Type B pancreatic cell (in vitro differentiated cells): ENCODE measurements at regions not wholly inside any gene's neighbourhood (a gene's known extent, or its start where the extent isn't known, plus 50 kb on each side); places are given as distances from the start of the nearest gene placed in this dataset.

Source experiments
- DNase-seq: peaks from one replicate; pipeline ENCODE4 v3.0.0; 2021; ENCODE audit warnings: mixed read lengths; ENCODE audit not compliant: unreplicated experiment; ENCODE audit errors: extremely low spot score
- H3K27ac Mint-ChIP-seq: 2 replicates; pipeline ENCODE4 v1.8.0; 2021; ENCODE audit warnings: mild to moderate bottlenecking, mixed read lengths
- H3K27me3 Mint-ChIP-seq: 2 replicates; pipeline ENCODE4 v1.8.0; 2021; ENCODE audit warnings: mixed read lengths
- H3K36me3 Mint-ChIP-seq: 2 replicates; pipeline ENCODE4 v1.8.0; 2021; ENCODE audit warnings: mixed read lengths
- H3K4me1 Mint-ChIP-seq: one replicate; pipeline ENCODE4 v1.8.0; 2021; ENCODE audit warnings: mixed read lengths; ENCODE audit not compliant: unreplicated experiment
- H3K4me3 Mint-ChIP-seq: 2 replicates; pipeline ENCODE4 v1.8.0; 2021; ENCODE audit warnings: mild to moderate bottlenecking, mixed read lengths
- H3K9me3 Mint-ChIP-seq: 2 replicates; pipeline ENCODE4 v1.8.0; 2021; ENCODE audit warnings: mixed read lengths
- CTCF ChIP-seq: fragments of 200-600 bp; sonication (generic); conservative IDR thresholded peaks from 2 replicates; pipeline ENCODE4 v1.5.0; 2021; ENCODE audit warnings: antibody characterized with exemption, mild to moderate bottlenecking

- no peak for TF ChIP-seq CTCF
- Mint-ChIP-seq H3K4me3 (peak overlapping the region; percentile 10), H3K27ac (no peak overlapping the region), H3K9me3 (peaks cover 5% of the 10 kb centered on the region), H3K4me1 (peaks cover 53% of the 10 kb centered on the region), H3K27me3 (peaks cover 11% of the 10 kb centered on the region), H3K36me3 (no peaks in the 10 kb centered on the region)
- DNase-seq: peak; percentile 53
Observed at GRCh38 chr10:3398825-3399646, 226.5 kb upstream of the PITRM1 start.

GRCh38 chr10:3397846-3398245 is 225.3 kb upstream of the PITRM1 start:
- Mint-ChIP-seq H3K4me1 (peaks cover 57% of the 10 kb centered on the region), H3K9me3 (peaks cover 10% of the 10 kb centered on the region)

GRCh38 chr10:3397231-3397630 is 224.6 kb upstream of the PITRM1 start:
- no peak for TF ChIP-seq CTCF
- Mint-ChIP-seq H3K36me3 (no peaks in the 10 kb centered on the region), H3K4me3 (no peak overlapping the region), H3K27ac (no peak overlapping the region), H3K4me1 (peaks cover 52% of the 10 kb centered on the region), H3K27me3 (peaks cover 11% of the 10 kb centered on the region), H3K9me3 (peaks cover 10% of the 10 kb centered on the region)
- no peak for DNase-seq

More at GRCh38 chr10:3397846-3398245, 225.3 kb upstream of the PITRM1 start:
- no peak for TF ChIP-seq CTCF
- Mint-ChIP-seq H3K4me3 (no peak overlapping the region), H3K27ac (no peak overlapping the region), H3K27me3 (peaks cover 11% of the 10 kb centered on the region), H3K36me3 (no peaks in the 10 kb centered on the region)
- DNase-seq: peak; percentile 52

GRCh38 chr10:3396116-3396515 is 223.5 kb upstream of the PITRM1 start:
- Mint-ChIP-seq H3K27me3 (peaks cover 11% of the 10 kb centered on the region), H3K9me3 (peaks cover 10% of the 10 kb centered on the region), H3K4me1 (peaks cover 49% of the 10 kb centered on the region), H3K27ac (no peak overlapping the region), H3K36me3 (no peaks in the 10 kb centered on the region), H3K4me3 (no peak overlapping the region)
- DNase-seq: no peak
- no peak for TF ChIP-seq CTCF

GRCh38 chr10:3395458-3395861 is 222.9 kb upstream of the PITRM1 start:
- Mint-ChIP-seq H3K36me3 (no peaks in the 10 kb centered on the region), H3K27me3 (peaks cover 11% of the 10 kb centered on the region), H3K4me3 (no peak overlapping the region), H3K4me1 (peaks cover 48% of the 10 kb centered on the region), H3K9me3 (peaks cover 10% of the 10 kb centered on the region), H3K27ac (no peak overlapping the region)
- DNase-seq: no peak
- no peak for TF ChIP-seq CTCF
